ENCODE measurements at regions not wholly inside any gene's neighbourhood (a gene's known extent, or its start where the extent isn't known, plus 50 kb on each side); places are given as distances from the start of the nearest gene placed in this dataset.
"Not testable (repeated sequence)": the region's sequence is repeated elsewhere in the genome, so short reads cannot be mapped to it uniquely, and the experiment has no call there.

DNA sequence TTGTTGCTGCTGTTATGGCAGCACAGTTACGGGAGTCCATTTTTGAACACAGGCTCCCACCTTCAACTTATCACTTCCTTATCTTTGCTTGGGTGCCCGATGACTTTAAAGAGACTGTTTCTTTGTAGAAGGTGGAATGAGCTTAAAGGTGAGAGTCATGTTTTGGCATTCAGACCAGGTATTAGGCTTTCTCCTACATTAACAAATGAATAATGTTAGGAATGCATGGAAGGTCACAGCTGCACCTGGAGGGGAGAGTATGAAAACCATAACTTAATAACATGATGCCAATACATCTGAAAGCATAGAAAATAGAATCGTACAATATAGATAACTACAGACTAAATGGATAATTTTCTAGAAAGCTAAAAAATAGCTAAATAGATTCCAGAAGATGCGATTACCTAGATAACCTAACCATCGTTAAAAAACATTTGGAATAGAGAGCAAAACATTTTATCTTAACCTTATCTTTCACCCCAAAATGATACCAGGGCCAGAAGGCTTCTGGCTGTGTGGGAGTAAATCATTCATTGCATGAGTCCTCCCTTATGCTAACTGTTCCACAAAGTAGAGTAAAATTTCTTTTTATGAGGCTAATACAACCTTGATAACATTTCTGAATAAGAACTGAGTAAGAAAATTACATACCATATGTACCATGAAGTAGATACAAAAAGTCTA, 126.2 kb upstream of the ADCY2 start:
- Histone ChIP-seq H3K27ac (no peak overlapping the region), H3K36me3 (ENCODE audit: insufficient read depth, low read length) (no peaks in the 10 kb centered on the region), H3K9me3 (ENCODE audit: low read depth, low read length) (no peaks in the 10 kb centered on the region), H3K9ac (ENCODE audit: insufficient read length) (no peak overlapping the region), H3K4me3 (no peak overlapping the region)
- no peak for DNase-seq (ENCODE audit: low read depth, low spot score)
- TF ChIP-seq EZH2 (IDR thresholded peaks at IDR 0.05) (no peak), FOXP2 (optimal IDR thresholded peaks at IDR 0.05; ENCODE audit: control extremely low read depth, extremely low read length, insufficient read depth) (no peak), POLR2AphosphoS5 (IDR thresholded peaks at IDR 0.05; ENCODE audit: borderline replicate concordance, low read depth, low read length) (no peak)

DNA sequence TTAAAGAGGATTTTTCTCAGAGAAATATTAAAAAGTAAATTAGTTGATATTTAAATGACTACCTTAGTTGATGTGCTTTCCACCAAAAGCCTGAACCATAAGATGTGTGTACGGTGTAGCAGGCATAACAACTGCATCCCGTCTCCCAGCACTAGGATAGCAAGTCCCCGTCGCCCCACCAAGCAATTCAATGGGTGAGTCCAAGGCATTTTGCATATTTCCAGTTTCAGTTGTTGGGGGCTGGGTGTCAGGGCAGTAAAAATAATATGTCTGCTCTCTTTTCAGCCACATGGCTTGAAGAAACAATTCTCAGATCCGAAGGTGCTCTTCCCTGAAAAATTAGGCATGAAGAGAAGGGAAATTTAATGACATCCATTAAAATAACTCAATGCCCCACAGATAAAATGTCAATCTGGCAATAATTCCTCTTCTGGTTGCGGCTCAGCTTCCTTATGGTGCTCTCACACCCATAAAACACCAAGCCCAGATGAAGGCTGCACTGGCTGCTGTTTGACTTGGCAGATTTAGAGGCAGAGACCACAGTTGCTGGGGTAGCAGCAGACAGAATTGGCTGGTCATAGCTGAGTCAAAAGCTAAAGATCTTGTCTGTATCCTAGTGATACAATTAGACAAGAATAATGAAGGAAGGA, 124.4 kb upstream of the ADCY2 start:
- no peak overlapping the region for H3K27ac ChIP-seq
- no peak overlapping the region for H3K9ac ChIP-seq (ENCODE audit: insufficient read length)
- no peak for DNase-seq (ENCODE audit: low read depth, low spot score)
- no peak overlapping the region for H3K4me3 ChIP-seq
- no peaks in the 10 kb centered on the region for H3K9me3 ChIP-seq (ENCODE audit: low read depth, low read length)
- TF ChIP-seq FOXP2 (optimal IDR thresholded peaks at IDR 0.05; ENCODE audit: control extremely low read depth, extremely low read length, insufficient read depth) (no peak), EZH2 (IDR thresholded peaks at IDR 0.05) (no peak), POLR2AphosphoS5 (IDR thresholded peaks at IDR 0.05; ENCODE audit: borderline replicate concordance, low read depth, low read length) (no peak)
- no peaks in the 10 kb centered on the region for H3K36me3 ChIP-seq (ENCODE audit: insufficient read depth, low read length)

DNA sequence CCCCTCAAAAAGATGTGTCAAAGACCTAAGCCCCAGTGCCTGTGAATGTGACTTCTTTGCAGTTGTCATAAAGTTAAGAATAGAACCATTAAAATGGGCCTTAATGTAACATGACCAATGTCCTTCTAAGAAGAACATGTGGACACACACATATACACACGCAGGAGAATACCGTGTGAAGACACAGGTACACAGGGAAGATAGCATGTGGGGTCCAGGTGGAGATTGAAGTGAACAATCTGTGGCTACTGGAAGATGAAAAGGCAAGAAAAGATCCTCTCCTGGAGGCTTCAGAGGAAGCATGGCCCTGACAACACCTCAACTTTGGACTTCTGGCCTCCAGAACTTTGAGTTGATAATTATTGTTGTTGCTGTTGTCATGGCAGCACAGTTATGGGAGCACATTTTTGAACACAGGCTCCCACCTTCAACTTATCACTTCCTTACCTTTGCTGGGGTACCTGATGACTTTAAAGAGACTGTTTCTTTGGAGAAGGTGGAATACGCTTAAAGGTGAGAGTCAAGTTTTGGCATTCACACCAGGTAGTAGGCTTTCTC, 123.5 kb upstream of the ADCY2 start:
- Histone ChIP-seq H3K27ac (no peak overlapping the region), H3K4me3 (no peak overlapping the region)
- DNase-seq (ENCODE audit: low read depth, low spot score), result no peak

DNA sequence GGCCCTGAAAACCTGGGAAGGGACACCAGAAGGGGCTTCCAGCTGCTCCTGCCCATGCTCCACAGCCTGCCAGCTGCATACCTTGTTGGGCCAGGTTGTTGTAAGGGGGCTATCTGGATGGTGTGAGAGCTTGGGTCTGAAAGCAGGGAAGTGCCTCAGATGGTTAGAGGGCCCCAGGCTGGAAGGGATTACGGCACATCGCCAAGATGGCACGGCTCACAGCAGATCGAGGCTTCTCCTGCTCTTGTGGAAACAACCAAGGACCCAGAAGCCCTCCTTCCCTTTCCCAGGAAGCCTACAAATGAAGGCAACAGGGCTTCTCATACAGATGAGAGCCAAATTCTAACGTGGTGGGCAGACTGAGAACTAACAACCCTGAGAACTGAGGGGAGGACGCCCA, 121.7 kb upstream of the ADCY2 start:
- Histone ChIP-seq H3K4me3 (no peak overlapping the region), H3K9ac (ENCODE audit: insufficient read length) (no peak overlapping the region), H3K9me3 (ENCODE audit: low read depth, low read length) (no peaks in the 10 kb centered on the region), H3K36me3 (ENCODE audit: insufficient read depth, low read length) (no peaks in the 10 kb centered on the region), H3K27ac (no peak overlapping the region)
- no peak for DNase-seq (ENCODE audit: low read depth, low spot score)
- TF ChIP-seq FOXP2 (optimal IDR thresholded peaks at IDR 0.05; ENCODE audit: control extremely low read depth, extremely low read length, insufficient read depth), result no peak
- TF ChIP-seq POLR2AphosphoS5 (IDR thresholded peaks at IDR 0.05; ENCODE audit: borderline replicate concordance, low read depth, low read length), result no peak
- TF ChIP-seq EZH2 (IDR thresholded peaks at IDR 0.05), result no peak

More for the DNA sequence above, 123.5 kb upstream of the ADCY2 start:
- Histone ChIP-seq H3K9ac (ENCODE audit: insufficient read length) (no peak overlapping the region), H3K9me3 (ENCODE audit: low read depth, low read length) (no peaks in the 10 kb centered on the region), H3K36me3 (ENCODE audit: insufficient read depth, low read length) (no peaks in the 10 kb centered on the region)
- TF ChIP-seq POLR2AphosphoS5 (IDR thresholded peaks at IDR 0.05; ENCODE audit: borderline replicate concordance, low read depth, low read length), result no peak
- TF ChIP-seq FOXP2 (optimal IDR thresholded peaks at IDR 0.05; ENCODE audit: control extremely low read depth, extremely low read length, insufficient read depth), result no peak
- TF ChIP-seq EZH2 (IDR thresholded peaks at IDR 0.05), result no peak

DNA sequence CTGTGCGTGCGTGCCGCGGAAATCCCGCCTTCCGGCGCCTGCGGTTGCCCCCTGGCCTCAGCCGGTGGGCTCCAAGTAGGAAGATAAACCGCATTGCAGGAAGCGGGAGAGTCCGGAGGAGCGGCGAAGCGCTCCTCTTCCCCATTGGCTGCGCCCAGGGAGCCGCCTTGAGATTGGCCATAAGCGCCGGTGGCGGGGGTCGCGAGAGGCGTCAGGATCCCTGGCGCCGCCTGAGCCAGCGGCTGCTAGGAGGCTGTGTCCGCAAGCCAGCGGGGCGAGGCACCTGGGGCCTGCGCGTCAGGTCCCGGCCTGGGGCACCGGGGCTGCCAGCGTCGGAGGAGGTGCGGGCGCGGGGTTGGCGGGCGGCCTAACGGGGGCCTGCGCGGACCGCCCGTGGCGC, 106.3 kb upstream of the ADCY2 start:
- DNase-seq (ENCODE audit: low read depth, low spot score); H3K36me3 ChIP-seq (ENCODE audit: insufficient read depth, low read length); H3K4me3 ChIP-seq; H3K9me3 ChIP-seq (ENCODE audit: low read depth, low read length); H3K27ac ChIP-seq; H3K9ac ChIP-seq (ENCODE audit: insufficient read length): not testable (repeated sequence)

DNA sequence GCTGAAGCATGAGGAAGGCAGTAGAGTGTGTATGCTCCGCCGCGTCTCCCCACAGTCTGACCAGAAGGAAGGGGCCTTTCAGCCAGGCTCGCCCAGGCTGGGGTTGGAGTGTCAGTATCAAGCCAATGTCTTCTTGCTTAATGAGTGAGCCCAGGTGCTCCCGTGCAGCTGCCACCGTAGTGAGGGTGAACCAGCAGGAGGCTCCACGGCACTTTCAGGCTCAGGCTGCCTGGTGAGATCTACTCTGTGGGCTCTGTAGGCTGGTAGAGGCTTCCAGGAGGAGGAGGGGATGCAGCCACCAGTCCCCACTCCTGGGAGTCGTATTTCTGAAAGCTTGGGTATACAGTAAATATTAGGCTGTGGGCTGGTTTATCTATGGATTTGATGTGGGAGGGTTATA, 98.1 kb upstream of the ADCY2 start:
- not testable (repeated sequence) for H3K4me3 ChIP-seq; H3K27ac ChIP-seq; H3K9me3 ChIP-seq (ENCODE audit: low read depth, low read length); DNase-seq (ENCODE audit: low read depth, low spot score); H3K36me3 ChIP-seq (ENCODE audit: insufficient read depth, low read length); H3K9ac ChIP-seq (ENCODE audit: insufficient read length)

DNA sequence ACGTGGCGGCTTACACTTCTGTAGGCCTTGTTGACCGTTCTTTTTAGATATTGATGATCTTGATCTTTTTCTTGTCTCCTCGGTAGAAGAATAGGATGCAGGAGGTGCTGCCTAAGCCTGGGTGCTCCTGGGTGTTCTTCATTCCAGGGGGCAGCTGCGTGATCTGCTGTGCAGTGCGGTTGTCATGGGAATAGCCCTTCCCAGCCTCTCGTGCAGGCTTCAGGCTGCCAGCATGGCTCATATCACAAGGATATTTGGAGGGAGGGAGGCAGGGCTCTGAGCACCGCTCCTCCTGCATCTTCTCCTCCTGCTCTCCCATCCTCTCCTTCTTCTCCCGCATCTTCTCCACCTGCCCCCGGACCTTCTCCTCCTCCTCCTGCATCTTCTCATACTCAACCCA, 96.2 kb upstream of the ADCY2 start:
- not testable (repeated sequence) for H3K4me3 ChIP-seq; H3K9ac ChIP-seq (ENCODE audit: insufficient read length); H3K9me3 ChIP-seq (ENCODE audit: low read depth, low read length); DNase-seq (ENCODE audit: low read depth, low spot score); H3K27ac ChIP-seq; H3K36me3 ChIP-seq (ENCODE audit: insufficient read depth, low read length)

DNA sequence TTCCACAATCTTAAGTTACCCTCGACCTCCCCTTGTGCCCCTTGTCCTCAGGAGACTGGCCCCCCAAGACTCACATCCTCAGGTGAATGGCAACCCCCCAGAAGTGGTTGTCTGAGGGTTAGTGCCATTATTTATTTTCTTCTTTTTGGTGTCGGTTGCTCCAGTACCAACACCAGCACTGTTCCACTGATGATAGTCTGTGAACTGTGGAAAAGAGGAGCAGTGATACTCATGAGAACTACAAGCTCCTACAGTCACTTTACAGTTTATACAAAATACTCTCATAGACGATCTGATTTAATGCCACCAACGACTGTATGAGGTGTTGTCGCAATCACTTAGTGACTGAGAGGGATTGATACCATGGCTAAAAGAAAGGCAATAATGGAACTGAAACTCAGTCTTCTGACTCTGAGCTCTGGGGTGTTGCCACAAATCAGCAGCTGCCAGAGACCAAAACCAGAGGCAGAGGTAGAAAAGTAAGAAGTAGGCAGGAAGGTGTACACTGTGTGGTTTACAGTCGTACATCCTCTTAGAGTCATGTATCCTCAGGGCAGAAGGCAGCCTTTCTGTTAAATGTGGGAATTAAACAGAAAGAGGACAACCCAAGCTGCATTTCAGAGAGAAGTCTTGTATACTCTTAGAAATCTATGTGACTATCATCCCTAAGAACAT, 90.8 kb upstream of the ADCY2 start:
- not testable (repeated sequence) for H3K4me3 ChIP-seq; H3K9ac ChIP-seq (ENCODE audit: insufficient read length); H3K27ac ChIP-seq; H3K9me3 ChIP-seq (ENCODE audit: low read depth, low read length); H3K36me3 ChIP-seq (ENCODE audit: insufficient read depth, low read length); DNase-seq (ENCODE audit: low read depth, low spot score)

DNA sequence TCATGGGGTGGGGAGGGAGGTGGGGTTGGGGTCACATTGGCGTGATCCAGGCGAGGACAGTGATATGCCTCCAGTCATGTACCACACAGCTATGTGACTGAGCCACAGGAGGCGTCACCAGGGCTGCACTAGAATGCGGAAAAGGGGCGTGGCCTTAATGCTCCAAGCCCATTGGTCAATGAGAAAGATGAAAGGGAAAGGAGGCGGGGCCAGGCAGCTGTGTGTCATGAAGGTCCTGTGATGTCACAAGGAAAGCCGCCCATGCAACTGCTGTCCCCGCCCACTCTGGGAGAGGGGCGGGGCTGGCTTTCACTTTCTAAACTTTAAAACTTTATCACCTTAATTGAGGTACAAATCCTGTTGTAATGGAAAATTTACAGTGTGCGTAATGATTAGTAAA, 89.4 kb upstream of the ADCY2 start:
- H3K36me3 ChIP-seq (ENCODE audit: insufficient read depth, low read length); DNase-seq (ENCODE audit: low read depth, low spot score); H3K27ac ChIP-seq; H3K4me3 ChIP-seq; H3K9ac ChIP-seq (ENCODE audit: insufficient read length); H3K9me3 ChIP-seq (ENCODE audit: low read depth, low read length): not testable (repeated sequence)

DNA sequence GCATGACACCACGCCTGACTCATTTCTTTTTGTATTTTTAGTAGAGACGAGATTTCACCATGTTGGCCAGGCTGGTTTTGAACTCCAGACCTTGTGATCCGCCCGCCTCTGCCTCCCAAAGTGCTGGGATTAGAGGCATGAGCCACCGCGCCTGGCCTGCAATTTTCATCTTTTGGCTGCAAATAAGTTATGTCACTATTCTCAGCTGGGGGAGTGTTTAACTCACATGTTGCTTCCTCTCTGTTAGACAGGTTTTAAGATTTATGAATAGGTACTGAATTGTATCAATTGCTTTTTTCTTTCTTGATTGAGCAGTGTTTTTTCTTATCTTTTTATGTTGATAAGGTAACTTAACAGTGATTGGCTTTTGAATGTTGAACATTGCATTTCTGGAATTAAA, 88.2 kb upstream of the ADCY2 start:
- not testable (repeated sequence) for H3K4me3 ChIP-seq; H3K36me3 ChIP-seq (ENCODE audit: insufficient read depth, low read length); H3K27ac ChIP-seq; DNase-seq (ENCODE audit: low read depth, low spot score); H3K9ac ChIP-seq (ENCODE audit: insufficient read length); H3K9me3 ChIP-seq (ENCODE audit: low read depth, low read length)

DNA sequence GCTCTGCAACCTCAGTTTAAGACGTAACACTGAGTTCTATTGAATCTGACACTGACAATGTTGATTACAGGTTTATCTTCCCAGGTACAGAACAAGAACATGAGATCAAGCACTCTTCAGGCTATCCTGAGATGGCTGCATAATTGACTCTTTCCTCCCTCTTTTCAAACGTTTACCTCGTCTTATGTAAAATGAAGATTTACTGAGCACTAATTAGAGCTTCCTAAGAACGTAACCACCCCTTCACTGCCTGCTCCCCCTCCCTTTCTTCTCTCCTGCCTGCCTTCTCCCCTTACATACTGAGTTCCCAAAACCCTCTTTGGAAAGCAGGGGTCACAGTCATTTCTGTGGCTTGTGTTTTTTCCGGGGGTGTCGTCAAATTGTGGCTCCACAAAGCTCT, 86.2 kb upstream of the ADCY2 start:
- not testable (repeated sequence) for H3K27ac ChIP-seq; H3K9ac ChIP-seq (ENCODE audit: insufficient read length)

DNA sequence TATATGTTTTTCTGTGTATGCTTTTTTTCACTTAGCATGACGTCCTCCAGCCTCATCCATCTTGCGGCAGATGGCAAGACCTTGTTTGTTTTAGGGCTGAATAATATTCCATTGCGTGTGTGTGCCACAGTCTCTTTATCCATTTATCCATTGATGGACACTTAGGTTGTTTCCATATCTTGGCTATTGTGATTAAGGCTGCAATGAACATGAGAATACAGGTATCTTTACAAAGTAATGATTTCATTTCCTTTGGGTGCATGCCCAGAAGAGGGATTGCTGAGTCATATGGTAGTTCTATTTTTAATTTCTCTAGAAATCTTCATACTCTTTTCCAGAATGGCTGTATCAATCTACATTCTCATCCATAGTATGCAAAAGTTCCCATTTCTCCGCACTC, 85.3 kb upstream of the ADCY2 start:
- not testable (repeated sequence) for H3K27ac ChIP-seq; DNase-seq (ENCODE audit: low read depth, low spot score); H3K4me3 ChIP-seq; H3K9ac ChIP-seq (ENCODE audit: insufficient read length); H3K36me3 ChIP-seq (ENCODE audit: insufficient read depth, low read length); H3K9me3 ChIP-seq (ENCODE audit: low read depth, low read length)

More for the DNA sequence above, 86.2 kb upstream of the ADCY2 start:
- not testable (repeated sequence) for H3K9me3 ChIP-seq (ENCODE audit: low read depth, low read length); H3K36me3 ChIP-seq (ENCODE audit: insufficient read depth, low read length); H3K4me3 ChIP-seq; DNase-seq (ENCODE audit: low read depth, low spot score)
